HTR-8/SVneo (cell line): ENCODE measurements at regions not wholly inside any gene's neighbourhood (a gene's known extent, or its start where the extent isn't known, plus 50 kb on each side); places are given as distances from the start of the nearest gene placed in this dataset.

ENCODE experiments used
- DNase-seq: peaks from one replicate; pipeline ENCODE4 v3.0.0; 2011; ENCODE audit warnings: low spot score, mixed read lengths; ENCODE audit not compliant: insufficient read length
- FAIRE-seq: peaks from 2 replicates; lab custom pipeline; 2011; peaks lifted over from hg19 to GRCh38; lab: Jason Lieb, UNC

- no peak for FAIRE-seq
Measured at GRCh38 chr3:116920826-116921610, 211.4 kb downstream of the TUSC7 start.

GRCh38 chr3:116927918-116928317 lies 218.3 kb downstream of the TUSC7 start:
- DNase-seq (no peak), FAIRE-seq (no peak)

More at GRCh38 chr3:116920826-116921610, 211.4 kb downstream of the TUSC7 start:
- DNase-seq: no peak

GRCh38 chr3:116929505-116930222 lies 220.1 kb downstream of the TUSC7 start:
- no peak for FAIRE-seq
- no peak for DNase-seq

GRCh38 chr3:116930786-116931185 lies 221.2 kb downstream of the TUSC7 start:
- DNase-seq: no peak
- no peak for FAIRE-seq

- no peak for DNase-seq
Measured at GRCh38 chr3:116939091-116939490, 229.5 kb downstream of the TUSC7 start.

GRCh38 chr3:116939550-116939949 lies 230.0 kb downstream of the TUSC7 start:
- no peak for FAIRE-seq
- no peak for DNase-seq

More at GRCh38 chr3:116939091-116939490, 229.5 kb downstream of the TUSC7 start:
- no peak for FAIRE-seq

GRCh38 chr3:116940719-116941118 lies 231.1 kb downstream of the TUSC7 start:
- no peak for FAIRE-seq
- DNase-seq: no peak

GRCh38 chr3:116946376-116946775 lies 236.8 kb downstream of the TUSC7 start:
- no peak for DNase-seq

GRCh38 chr3:116947148-116947547 lies 237.6 kb downstream of the TUSC7 start:
- FAIRE-seq (no peak), DNase-seq (no peak)

More at GRCh38 chr3:116946376-116946775, 236.8 kb downstream of the TUSC7 start:
- FAIRE-seq: no peak

- FAIRE-seq: no peak
Measured at GRCh38 chr3:116947809-116948208, 238.2 kb downstream of the TUSC7 start.

GRCh38 chr3:116950301-116951055 lies 240.9 kb downstream of the TUSC7 start:
- DNase-seq: no peak
- FAIRE-seq: no peak

More at GRCh38 chr3:116947809-116948208, 238.2 kb downstream of the TUSC7 start:
- no peak for DNase-seq

GRCh38 chr3:116951610-116952009 lies 242.0 kb downstream of the TUSC7 start:
- FAIRE-seq (no peak), DNase-seq (no peak)

GRCh38 chr3:116958291-116958690 lies 248.7 kb downstream of the TUSC7 start:
- FAIRE-seq: no peak
- no peak for DNase-seq

- DNase-seq (no peak), FAIRE-seq (no peak)
Measured at GRCh38 chr3:116961106-116961505, 251.5 kb downstream of the TUSC7 start.

- DNase-seq: no peak
- no peak for FAIRE-seq
Measured at GRCh38 chr3:116963802-116964201, 254.2 kb downstream of the TUSC7 start.

- no peak for FAIRE-seq
- no peak for DNase-seq
Measured at GRCh38 chr3:116966649-116967048, 257.1 kb downstream of the TUSC7 start.

GRCh38 chr3:116969135-116969534 lies 259.6 kb downstream of the TUSC7 start:
- DNase-seq (no peak), FAIRE-seq (no peak)

GRCh38 chr3:116969646-116970045 lies 260.1 kb downstream of the TUSC7 start:
- FAIRE-seq (no peak), DNase-seq (no peak)

- DNase-seq (no peak), FAIRE-seq (no peak)
Measured at GRCh38 chr3:116971531-116971930, 262.0 kb downstream of the TUSC7 start.

- FAIRE-seq: no peak
- no peak for DNase-seq
Measured at GRCh38 chr3:116974702-116975101, 265.1 kb downstream of the TUSC7 start.

- no peak for DNase-seq
- FAIRE-seq: no peak
Measured at GRCh38 chr3:116977441-116977840, 267.9 kb downstream of the TUSC7 start.
